Muscle of leg (tissue), 3 donors: ENCODE measurements at regions not wholly inside any gene's neighbourhood (a gene's known extent, or its start where the extent isn't known, plus 50 kb on each side); places are given as distances from the start of the nearest gene placed in this dataset.

Experiments used
- DNase-seq: peaks from one replicate; pipeline ENCODE4 v3.0.0; 2013
- H3K27ac ChIP-seq: one replicate; pipeline ENCODE4 v1.5.1; 2013; ENCODE audit warnings: mild to moderate bottlenecking, low read length, control low read depth
- H3K27me3 ChIP-seq: one replicate; pipeline ENCODE4 v1.6.1; 2013; ENCODE audit warnings: low read length; ENCODE audit not compliant: control insufficient read depth, insufficient read depth
- H3K36me3 ChIP-seq: one replicate; pipeline ENCODE4 v1.6.1; 2013; ENCODE audit warnings: low read length; ENCODE audit not compliant: control insufficient read depth, insufficient read depth
- H3K4me1 ChIP-seq: one replicate; pipeline ENCODE4 v1.6.1; 2013; ENCODE audit warnings: low read length; ENCODE audit not compliant: control insufficient read depth, insufficient read depth
- H3K4me3 ChIP-seq: one replicate; pipeline ENCODE4 v1.5.1; 2013; ENCODE audit warnings: low read length, control low read depth
- H3K9me3 ChIP-seq: replicated peaks from 2 replicates; pipeline ENCODE4 v1.6.1; 2013; ENCODE audit warnings: low read depth, low read length; ENCODE audit not compliant: control insufficient read depth
- WGBS: methylation state at CpG from one replicate; pipeline ENCODE4 v1.1.5; 2013; ENCODE audit warnings: missing lambda C conversion rate; ENCODE audit not compliant: insufficient coverage; 5-methylcytosine and 5-hydroxymethylcytosine counted together

- WGBS = 23% methylated on average over 11 of the region's 31 CpGs
- H3K9me3 ChIP-seq = no peaks in the 10 kb centered on the region
- H3K27ac ChIP-seq = no peak overlapping the region
- H3K4me1 ChIP-seq = peaks cover 21% of the 10 kb centered on the region
- peaks cover 11% of the 10 kb centered on the region for H3K27me3 ChIP-seq
- no peaks in the 10 kb centered on the region for H3K36me3 ChIP-seq
- peak; percentile 77 for DNase-seq
- peak overlapping the region; percentile 68 for H3K4me3 ChIP-seq
Measured at GRCh38 chr4:153151535-153152455, 52.4 kb upstream of the TRIM2 start.

GRCh38 chr4:153152501-153153338 lies 51.5 kb upstream of the TRIM2 start:
- Histone ChIP-seq H3K27ac (peak overlapping the region; percentile 67), H3K36me3 (no peaks in the 10 kb centered on the region), H3K9me3 (no peaks in the 10 kb centered on the region), H3K4me1 (peaks cover 21% of the 10 kb centered on the region), H3K27me3 (peaks cover 14% of the 10 kb centered on the region), H3K4me3 (peak overlapping the region; percentile 68)
- WGBS = under 1% methylated on average over 39 of the region's 44 CpGs
- peak; percentile 64 for DNase-seq

- H3K4me1 ChIP-seq = peaks cover 21% of the 10 kb centered on the region
- H3K27me3 ChIP-seq = peaks cover 14% of the 10 kb centered on the region
- no peaks in the 10 kb centered on the region for H3K9me3 ChIP-seq
- H3K27ac ChIP-seq = peak overlapping the region; percentile 67
- WGBS = 0% methylated on average over 48 of the region's 56 CpGs
- H3K36me3 ChIP-seq = no peaks in the 10 kb centered on the region
- peak; percentile 69 for DNase-seq
- H3K4me3 ChIP-seq = peak overlapping the region; percentile 68
Measured at GRCh38 chr4:153153339-153153871, 50.8 kb upstream of the TRIM2 start.

GRCh38 chr4:153154007-153154975 lies 50.0 kb upstream of the TRIM2 start:
- Histone ChIP-seq H3K4me1 (peaks cover 21% of the 10 kb centered on the region), H3K27me3 (peaks cover 14% of the 10 kb centered on the region), H3K36me3 (no peaks in the 10 kb centered on the region), H3K9me3 (no peaks in the 10 kb centered on the region), H3K4me3 (peak overlapping the region; percentile 68), H3K27ac (peak overlapping the region; percentile 55)
- peak; percentile 70 for DNase-seq
- WGBS = 33% methylated on average over 11 of the region's 15 CpGs
